ENCODE measurements at regions not wholly inside any gene's neighbourhood (a gene's known extent, or its start where the extent isn't known, plus 50 kb on each side); places are given as distances from the start of the nearest gene placed in this dataset.

DNA sequence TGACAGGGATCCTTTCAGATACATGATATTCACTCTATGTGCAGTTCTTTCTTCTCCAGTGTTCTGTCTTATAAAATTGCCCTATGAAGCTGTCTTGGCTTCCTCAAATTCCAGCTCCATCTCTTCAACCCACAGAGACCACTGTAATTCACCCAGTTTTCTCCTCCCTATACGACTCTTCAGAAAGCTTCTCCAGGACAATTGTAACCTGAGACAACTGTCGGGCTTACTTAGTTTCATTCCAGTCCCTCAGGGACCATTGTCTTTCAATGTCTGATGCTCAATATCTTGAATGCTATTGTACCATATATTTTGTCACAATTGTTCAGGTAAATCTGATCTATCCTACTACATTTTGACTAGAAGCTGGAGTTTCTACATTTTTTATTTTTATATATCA is 345.3 kb downstream of the RPL10L start:
- TF ChIP-seq ARNTL (CRISPR knock-in tag; IDR thresholded peaks at IDR 0.05; ENCODE audit: borderline replicate concordance, low read depth): no peak
- TF ChIP-seq ZNF8 (CRISPR knock-in tag; IDR thresholded peaks at IDR 0.05): no peak
- TF ChIP-seq ISL1 (CRISPR knock-in tag; IDR thresholded peaks at IDR 0.05): no peak
- no peak for TF ChIP-seq CREB5 (CRISPR knock-in tag; IDR thresholded peaks at IDR 0.05; ENCODE audit: low read depth)

All from SK-N-SH treated with all-trans-retinoic acid at 6 μM for 48 hours (cell line).